ENCODE measurements at regions not wholly inside any gene's neighbourhood (a gene's known extent, or its start where the extent isn't known, plus 50 kb on each side); places are given as distances from the start of the nearest gene placed in this dataset.

GRCh38 chr4:128354205-128354821, 66.7 kb upstream of the PGRMC2 start:
- TF ChIP-seq CTCF (conservative IDR thresholded peaks at IDR 0.05) (no peak), EZH2 (IDR thresholded peaks at IDR 0.05; ENCODE audit: low read depth) (no peak)
